Upper lobe of left lung (tissue), 4 donors: ENCODE measurements at regions not wholly inside any gene's neighbourhood (a gene's known extent, or its start where the extent isn't known, plus 50 kb on each side); places are given as distances from the start of the nearest gene placed in this dataset.
"Not testable (repeated sequence)": the region's sequence is repeated elsewhere in the genome, so short reads cannot be mapped to it uniquely, and the experiment has no call there.

Experiments used
- POLR2A ChIP-seq, 4 donors: fragments of 450-650 bp; IDR thresholded peaks; one replicate each; pipeline ENCODE4 v1.5.1; 2016 to 2017; ENCODE audit warnings: antibody characterized with exemption in 4 of 4, mild to moderate bottlenecking in 2 of 4
- TF ChIP-seq, protein P1 (sequence below), 6 experiments: fragments of 450-650 bp in 4 of 6; fragments of 200-600 bp in 2 of 6; sonication (generic) in 2 of 6; IDR thresholded peaks; one replicate each; pipeline ENCODE4 v1.5.1; 2016 to 2019; ENCODE audit warnings: antibody characterized with exemption in 6 of 6

DNA sequence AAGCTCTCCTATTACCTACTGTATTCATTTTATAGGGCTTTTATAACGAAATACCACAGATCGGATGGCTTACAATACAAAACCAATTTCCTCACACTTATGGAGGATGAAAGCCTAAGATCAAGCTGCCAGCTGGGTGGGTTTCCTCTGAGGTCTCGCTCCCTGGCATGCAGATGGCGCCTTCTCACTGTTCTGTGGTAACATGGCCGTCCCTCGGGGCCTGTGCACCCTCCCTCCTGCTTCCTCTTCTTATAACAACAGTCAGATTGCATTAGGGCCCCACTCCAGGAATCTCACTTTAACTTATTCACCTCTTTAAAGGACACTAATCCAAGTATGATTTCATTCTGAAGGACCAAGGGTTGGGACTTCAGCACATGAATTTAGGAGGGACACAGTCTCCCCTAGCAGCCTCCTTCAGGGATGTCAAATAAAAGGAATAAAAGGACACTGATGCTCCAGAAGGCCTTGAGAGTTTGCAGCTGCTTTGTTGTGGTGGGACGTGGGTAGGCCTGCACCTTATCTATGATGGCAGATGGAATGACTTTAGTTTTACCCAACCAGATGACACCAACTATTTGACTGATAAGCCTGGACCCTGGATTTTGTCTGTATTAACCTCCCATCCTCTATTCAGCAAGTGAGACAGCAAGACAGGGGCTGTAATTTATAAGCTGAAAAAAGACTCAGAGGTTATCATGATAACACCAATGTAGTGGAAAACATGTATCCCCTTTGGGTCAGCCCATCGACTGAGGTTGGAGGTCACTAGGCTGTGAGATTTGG is 455.3 kb downstream of the TMEM121 start:
- not testable (repeated sequence) for TF ChIP-seq POLR2A (IDR thresholded peaks at IDR 0.05)
- TF ChIP-seq, protein P1, sequence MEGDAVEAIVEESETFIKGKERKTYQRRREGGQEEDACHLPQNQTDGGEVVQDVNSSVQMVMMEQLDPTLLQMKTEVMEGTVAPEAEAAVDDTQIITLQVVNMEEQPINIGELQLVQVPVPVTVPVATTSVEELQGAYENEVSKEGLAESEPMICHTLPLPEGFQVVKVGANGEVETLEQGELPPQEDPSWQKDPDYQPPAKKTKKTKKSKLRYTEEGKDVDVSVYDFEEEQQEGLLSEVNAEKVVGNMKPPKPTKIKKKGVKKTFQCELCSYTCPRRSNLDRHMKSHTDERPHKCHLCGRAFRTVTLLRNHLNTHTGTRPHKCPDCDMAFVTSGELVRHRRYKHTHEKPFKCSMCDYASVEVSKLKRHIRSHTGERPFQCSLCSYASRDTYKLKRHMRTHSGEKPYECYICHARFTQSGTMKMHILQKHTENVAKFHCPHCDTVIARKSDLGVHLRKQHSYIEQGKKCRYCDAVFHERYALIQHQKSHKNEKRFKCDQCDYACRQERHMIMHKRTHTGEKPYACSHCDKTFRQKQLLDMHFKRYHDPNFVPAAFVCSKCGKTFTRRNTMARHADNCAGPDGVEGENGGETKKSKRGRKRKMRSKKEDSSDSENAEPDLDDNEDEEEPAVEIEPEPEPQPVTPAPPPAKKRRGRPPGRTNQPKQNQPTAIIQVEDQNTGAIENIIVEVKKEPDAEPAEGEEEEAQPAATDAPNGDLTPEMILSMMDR (IDR thresholded peaks at IDR 0.05), result not testable (repeated sequence)
